ENCODE measurements at regions not wholly inside any gene's neighbourhood (a gene's known extent, or its start where the extent isn't known, plus 50 kb on each side); places are given as distances from the start of the nearest gene placed in this dataset.

DNA sequence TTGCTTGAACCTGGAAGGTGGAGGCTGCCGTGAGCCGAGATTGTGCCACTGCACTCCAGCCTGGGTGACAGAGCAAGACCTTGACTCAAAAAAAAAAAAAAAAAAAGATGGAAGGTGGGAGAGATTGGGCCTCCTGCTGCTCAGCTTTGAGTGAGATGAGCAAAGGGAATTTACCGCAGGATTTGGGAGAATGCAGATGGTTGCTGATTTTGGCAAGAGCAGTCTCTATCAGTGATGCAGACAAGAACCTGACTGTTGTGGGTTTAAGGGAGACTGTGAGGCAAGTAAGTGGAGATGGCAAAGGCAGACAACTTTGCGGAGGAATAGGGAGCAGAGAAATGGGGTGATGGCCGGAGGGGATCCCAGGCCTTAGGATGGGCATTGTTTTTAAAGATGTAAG, 1140.8 kb upstream of the AUTS2 start:
- TF ChIP-seq, protein P1, sequence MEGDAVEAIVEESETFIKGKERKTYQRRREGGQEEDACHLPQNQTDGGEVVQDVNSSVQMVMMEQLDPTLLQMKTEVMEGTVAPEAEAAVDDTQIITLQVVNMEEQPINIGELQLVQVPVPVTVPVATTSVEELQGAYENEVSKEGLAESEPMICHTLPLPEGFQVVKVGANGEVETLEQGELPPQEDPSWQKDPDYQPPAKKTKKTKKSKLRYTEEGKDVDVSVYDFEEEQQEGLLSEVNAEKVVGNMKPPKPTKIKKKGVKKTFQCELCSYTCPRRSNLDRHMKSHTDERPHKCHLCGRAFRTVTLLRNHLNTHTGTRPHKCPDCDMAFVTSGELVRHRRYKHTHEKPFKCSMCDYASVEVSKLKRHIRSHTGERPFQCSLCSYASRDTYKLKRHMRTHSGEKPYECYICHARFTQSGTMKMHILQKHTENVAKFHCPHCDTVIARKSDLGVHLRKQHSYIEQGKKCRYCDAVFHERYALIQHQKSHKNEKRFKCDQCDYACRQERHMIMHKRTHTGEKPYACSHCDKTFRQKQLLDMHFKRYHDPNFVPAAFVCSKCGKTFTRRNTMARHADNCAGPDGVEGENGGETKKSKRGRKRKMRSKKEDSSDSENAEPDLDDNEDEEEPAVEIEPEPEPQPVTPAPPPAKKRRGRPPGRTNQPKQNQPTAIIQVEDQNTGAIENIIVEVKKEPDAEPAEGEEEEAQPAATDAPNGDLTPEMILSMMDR (IDR thresholded peaks at IDR 0.05; ENCODE audit: insufficient read depth, low read depth, low read length, missing control alignments): no peak
- DNase-seq (ENCODE audit: low read depth): no peak
- no peak overlapping the region for H3K4me3 ChIP-seq (ENCODE audit: low read depth, low read length)

DNA sequence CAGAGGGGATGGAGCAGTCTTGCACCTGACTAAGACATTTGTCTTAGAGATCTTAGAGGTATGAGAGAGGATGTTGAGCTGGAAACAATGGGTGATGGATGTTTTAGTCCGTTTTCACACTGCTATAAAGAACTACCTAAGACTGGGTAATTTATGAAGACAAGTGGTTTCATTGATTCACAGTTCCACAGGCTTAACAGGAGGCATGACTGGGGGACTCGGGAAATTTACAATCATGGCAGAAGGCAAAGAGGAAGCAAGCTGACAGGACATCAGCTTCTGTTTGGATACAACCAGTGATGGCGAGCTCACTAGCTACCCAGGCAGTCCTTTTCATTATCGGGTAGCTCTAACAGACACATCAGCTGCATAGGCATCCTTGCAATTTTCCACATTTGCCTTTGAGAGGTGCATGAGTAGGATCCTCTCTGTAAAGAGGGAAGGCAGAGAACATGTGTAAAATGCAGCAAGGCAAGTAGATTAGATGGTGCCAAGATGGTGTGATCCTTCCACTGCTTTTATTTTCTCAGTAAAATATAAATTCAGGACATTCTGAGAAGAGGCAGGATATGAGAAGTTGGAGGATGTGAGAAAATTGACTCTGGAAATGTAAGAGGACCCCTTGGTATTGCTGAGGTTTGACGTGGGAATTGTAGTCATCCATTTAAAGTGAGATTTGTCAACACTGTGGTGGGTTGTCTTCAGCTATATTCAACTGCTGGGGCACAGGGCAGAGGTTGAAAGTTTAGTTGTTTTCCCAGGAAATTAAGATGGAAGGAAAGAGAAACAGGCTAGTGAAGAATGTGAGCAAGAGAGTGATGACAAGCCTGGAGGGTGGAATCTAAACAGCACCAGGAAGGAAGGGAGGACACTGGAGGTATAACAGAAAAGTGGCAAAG, 1140.0 kb upstream of the AUTS2 start:
- no peak overlapping the region for H3K4me3 ChIP-seq (ENCODE audit: low read depth, low read length)
- TF ChIP-seq, protein P1 (IDR thresholded peaks at IDR 0.05; ENCODE audit: insufficient read depth, low read depth, low read length, missing control alignments): no peak
- no peak for DNase-seq (ENCODE audit: low read depth)

DNA sequence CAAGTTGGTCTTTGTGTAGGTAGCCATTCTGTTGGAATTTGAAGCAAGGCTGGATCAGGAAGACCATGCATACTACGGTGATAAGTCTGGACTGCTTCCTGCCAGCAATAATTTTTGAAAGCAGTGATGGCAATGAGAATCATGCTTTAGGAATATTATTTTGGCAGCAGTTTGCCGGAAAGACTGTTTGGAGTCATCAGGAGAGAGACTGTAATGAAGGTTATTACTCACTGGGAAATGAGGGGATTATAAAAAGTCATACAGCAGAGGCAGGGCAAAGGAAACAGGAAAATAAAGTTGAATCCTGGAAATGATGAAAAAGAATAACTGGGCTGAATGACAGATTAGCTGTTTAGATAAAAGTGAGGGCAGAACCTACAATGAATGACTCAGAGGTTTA, 1136.8 kb upstream of the AUTS2 start:
- no peak overlapping the region for H3K4me3 ChIP-seq (ENCODE audit: low read depth, low read length)

DNA sequence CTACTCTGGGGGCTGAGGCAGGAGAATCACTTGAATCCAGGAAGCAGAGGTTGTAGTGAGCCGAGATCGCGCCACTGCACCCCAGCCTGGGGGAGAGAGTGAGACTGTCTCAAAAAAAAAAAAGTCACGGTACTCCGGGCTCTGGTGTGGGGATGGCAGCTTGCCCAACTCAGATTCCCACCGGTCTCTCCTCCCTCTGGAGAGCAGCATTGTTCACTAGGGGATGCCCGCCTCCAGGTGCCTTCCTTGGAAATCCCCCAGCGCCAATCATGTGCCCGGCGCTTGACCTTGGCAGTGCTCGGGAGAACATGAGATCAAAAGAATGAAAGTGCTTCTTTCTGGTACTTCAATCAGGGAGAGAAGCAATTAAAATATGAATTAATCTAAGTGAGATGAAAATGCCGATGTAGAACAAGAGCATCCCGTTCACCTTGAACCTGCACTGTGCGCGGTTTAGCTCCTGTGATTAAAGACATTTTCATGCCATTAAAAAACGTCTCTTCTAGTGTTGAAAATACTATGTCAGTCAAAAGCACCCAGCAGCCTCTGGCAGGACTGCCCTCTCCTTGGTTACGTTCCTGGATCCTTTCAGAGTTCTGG, 1127.3 kb upstream of the AUTS2 start:
- no peak overlapping the region for H3K4me3 ChIP-seq (ENCODE audit: low read depth, low read length)
- DNase-seq (ENCODE audit: low read depth): no peak
- TF ChIP-seq, protein P1 (IDR thresholded peaks at IDR 0.05; ENCODE audit: insufficient read depth, low read depth, low read length, missing control alignments): no peak

More for the DNA sequence above, 1136.8 kb upstream of the AUTS2 start:
- TF ChIP-seq, protein P1 (IDR thresholded peaks at IDR 0.05; ENCODE audit: insufficient read depth, low read depth, low read length, missing control alignments): no peak
- DNase-seq (ENCODE audit: low read depth): no peak

DNA sequence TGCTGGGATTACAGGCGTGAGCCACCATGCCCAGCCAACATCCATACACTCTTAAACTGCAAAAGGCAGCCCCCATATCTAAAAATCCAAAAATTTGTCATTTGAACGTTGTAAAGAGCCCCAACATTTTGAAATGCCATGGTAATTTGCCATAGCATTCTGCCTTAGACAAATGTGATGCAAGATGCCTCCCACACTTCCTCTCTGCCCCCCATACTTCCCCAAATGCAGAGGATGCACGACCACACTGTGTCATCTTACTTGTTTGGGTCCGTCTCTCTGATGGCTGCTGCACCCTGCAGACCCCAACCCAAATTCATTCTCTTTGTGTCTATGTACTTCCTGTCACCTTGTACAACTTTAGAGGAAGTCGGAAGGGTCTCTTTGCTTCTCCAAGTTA, 1125.6 kb upstream of the AUTS2 start:
- no peak overlapping the region for H3K4me3 ChIP-seq (ENCODE audit: low read depth, low read length)
- DNase-seq (ENCODE audit: low read depth): no peak
- TF ChIP-seq, protein P1 (IDR thresholded peaks at IDR 0.05; ENCODE audit: insufficient read depth, low read depth, low read length, missing control alignments): no peak

DNA sequence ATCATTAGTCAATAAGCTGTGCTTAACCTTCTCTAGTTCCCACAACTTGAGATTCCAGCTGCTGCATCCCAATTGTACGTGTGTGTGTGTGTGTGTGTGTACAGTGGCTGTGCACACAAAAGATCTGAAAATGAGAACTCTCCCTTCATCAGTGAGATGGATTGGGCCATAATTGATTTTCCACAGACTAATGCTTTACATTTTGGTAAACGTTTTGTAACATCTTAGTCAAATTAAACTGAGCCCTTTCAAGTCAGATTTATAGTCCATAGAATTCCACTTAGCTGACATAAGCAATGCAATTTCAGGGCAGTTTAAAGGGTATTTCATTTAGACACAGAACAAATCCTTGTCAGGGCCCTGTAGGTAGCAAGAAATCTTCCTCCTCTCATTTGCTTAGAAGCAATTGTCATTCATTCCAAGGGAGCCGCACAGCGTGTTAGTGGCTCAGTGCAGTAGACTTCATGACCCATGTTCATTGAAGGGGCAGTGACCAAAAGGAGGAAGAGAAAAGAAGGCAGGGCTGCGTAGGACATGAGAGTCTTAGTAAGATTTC, 1123.5 kb upstream of the AUTS2 start:
- no peak overlapping the region for H3K4me3 ChIP-seq (ENCODE audit: low read depth, low read length)
- TF ChIP-seq, protein P1 (IDR thresholded peaks at IDR 0.05; ENCODE audit: insufficient read depth, low read depth, low read length, missing control alignments): no peak
- DNase-seq (ENCODE audit: low read depth): no peak

Data from GM12865 (cell line).